ENCODE measurements at regions not wholly inside any gene's neighbourhood (a gene's known extent, or its start where the extent isn't known, plus 50 kb on each side); places are given as distances from the start of the nearest gene placed in this dataset.

- DNase-seq (ENCODE audit: low read depth in 6 of 9, low spot score in 9 of 9), result no peak
- H3K27me3 ChIP-seq (ENCODE audit: control insufficient read depth in 2 of 2, insufficient read depth in 1 of 2, low read length in 1 of 2), result no peaks in the 10 kb centered on the region
Measured at GRCh38 chr13:82747291-82747690, 1135.0 kb downstream of the SLITRK1 start.

GRCh38 chr13:82740442-82740841 lies 1141.8 kb downstream of the SLITRK1 start:
- Histone ChIP-seq H3K4me1 (ENCODE audit: control insufficient read depth in 2 of 2, insufficient read depth in 2 of 2, low read length in 2 of 2) (no peaks in the 10 kb centered on the region), H3K27ac (ENCODE audit: low read depth in 1 of 2, low read length in 1 of 2) (no peak overlapping the region), H3K27me3 (ENCODE audit: control insufficient read depth in 2 of 2, insufficient read depth in 1 of 2, low read length in 1 of 2) (no peaks in the 10 kb centered on the region), H3K9me3 (ENCODE audit: control insufficient read depth in 2 of 2, insufficient read depth in 1 of 2, low read length in 1 of 2) (peaks cover 0 to 10% of the 10 kb centered on the region in 2 donors), H3K4me3 (ENCODE audit: low read length in 2 of 2) (no peak overlapping the region), H3K36me3 (ENCODE audit: control insufficient read depth in 2 of 2, insufficient read depth in 2 of 2, low read length in 1 of 2) (no peaks in the 10 kb centered on the region)
- WGBS, result 93% methylated on average over 4 of the region's 4 CpGs
- no peak for DNase-seq (ENCODE audit: low read depth in 6 of 9, low spot score in 9 of 9)

More at GRCh38 chr13:82747291-82747690, 1135.0 kb downstream of the SLITRK1 start:
- no peaks in the 10 kb centered on the region for H3K4me1 ChIP-seq (ENCODE audit: control insufficient read depth in 2 of 2, insufficient read depth in 2 of 2, low read length in 2 of 2)
- no peak overlapping the region for H3K4me3 ChIP-seq (ENCODE audit: low read length in 2 of 2)
- H3K9me3 ChIP-seq (ENCODE audit: control insufficient read depth in 2 of 2, insufficient read depth in 1 of 2, low read length in 1 of 2), result no peaks in the 10 kb centered on the region
- no peak overlapping the region for H3K27ac ChIP-seq (ENCODE audit: low read depth in 1 of 2, low read length in 1 of 2)
- no peaks in the 10 kb centered on the region for H3K36me3 ChIP-seq (ENCODE audit: control insufficient read depth in 2 of 2, insufficient read depth in 2 of 2, low read length in 1 of 2)
- 74% methylated on average over 1 of the region's 1 CpG for WGBS

- DNase-seq (ENCODE audit: low read depth in 6 of 9, low spot score in 9 of 9), result no peak
- no peaks in the 10 kb centered on the region for H3K36me3 ChIP-seq (ENCODE audit: control insufficient read depth in 2 of 2, insufficient read depth in 2 of 2, low read length in 1 of 2)
- peaks cover 0 to 10% of the 10 kb centered on the region in 2 donors for H3K9me3 ChIP-seq (ENCODE audit: control insufficient read depth in 2 of 2, insufficient read depth in 1 of 2, low read length in 1 of 2)
- no peak overlapping the region for H3K4me3 ChIP-seq (ENCODE audit: low read length in 2 of 2)
- WGBS, result 96% methylated on average over 1 of the region's 1 CpG
- no peaks in the 10 kb centered on the region for H3K4me1 ChIP-seq (ENCODE audit: control insufficient read depth in 2 of 2, insufficient read depth in 2 of 2, low read length in 2 of 2)
- no peak overlapping the region for H3K27ac ChIP-seq (ENCODE audit: low read depth in 1 of 2, low read length in 1 of 2)
- H3K27me3 ChIP-seq (ENCODE audit: control insufficient read depth in 2 of 2, insufficient read depth in 1 of 2, low read length in 1 of 2), result no peaks in the 10 kb centered on the region
Measured at GRCh38 chr13:82739881-82740280, 1142.4 kb downstream of the SLITRK1 start.

DNA sequence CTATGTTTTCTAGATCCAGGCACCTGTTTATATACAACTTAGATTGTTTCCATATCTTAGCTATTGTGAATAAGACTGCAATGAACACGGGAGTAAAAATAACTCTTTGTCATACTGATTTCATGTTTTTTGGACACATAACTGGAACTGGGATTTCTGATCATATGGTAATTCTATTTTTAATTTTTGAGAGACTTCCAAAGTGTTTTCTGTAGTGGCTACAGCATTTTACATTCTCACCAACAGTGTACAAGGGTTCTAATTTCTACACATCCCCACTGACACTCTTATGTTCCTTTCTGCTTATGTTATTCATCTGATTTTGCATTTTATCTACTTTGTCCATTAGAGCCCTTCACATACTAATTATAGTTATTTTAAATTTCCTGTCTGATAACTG lies 1152.9 kb downstream of the SLITRK1 start:
- 97% methylated on average over 1 of the region's 1 CpG for WGBS
- Histone ChIP-seq H3K27me3 (ENCODE audit: control insufficient read depth in 2 of 2, insufficient read depth in 1 of 2, low read length in 1 of 2) (no peaks in the 10 kb centered on the region), H3K36me3 (ENCODE audit: control insufficient read depth in 2 of 2, insufficient read depth in 2 of 2, low read length in 1 of 2) (no peaks in the 10 kb centered on the region), H3K9me3 (ENCODE audit: control insufficient read depth in 2 of 2, insufficient read depth in 1 of 2, low read length in 1 of 2) (no peaks in the 10 kb centered on the region), H3K4me3 (ENCODE audit: low read length in 2 of 2) (no peak overlapping the region), H3K27ac (ENCODE audit: low read depth in 1 of 2, low read length in 1 of 2) (no peak overlapping the region), H3K4me1 (ENCODE audit: control insufficient read depth in 2 of 2, insufficient read depth in 2 of 2, low read length in 2 of 2) (no peaks in the 10 kb centered on the region)
- DNase-seq (ENCODE audit: low read depth in 6 of 9, low spot score in 9 of 9), result no peak

GRCh38 chr13:82720986-82721385 lies 1161.3 kb downstream of the SLITRK1 start:
- no peak overlapping the region for H3K4me3 ChIP-seq (ENCODE audit: low read length in 2 of 2)

DNA sequence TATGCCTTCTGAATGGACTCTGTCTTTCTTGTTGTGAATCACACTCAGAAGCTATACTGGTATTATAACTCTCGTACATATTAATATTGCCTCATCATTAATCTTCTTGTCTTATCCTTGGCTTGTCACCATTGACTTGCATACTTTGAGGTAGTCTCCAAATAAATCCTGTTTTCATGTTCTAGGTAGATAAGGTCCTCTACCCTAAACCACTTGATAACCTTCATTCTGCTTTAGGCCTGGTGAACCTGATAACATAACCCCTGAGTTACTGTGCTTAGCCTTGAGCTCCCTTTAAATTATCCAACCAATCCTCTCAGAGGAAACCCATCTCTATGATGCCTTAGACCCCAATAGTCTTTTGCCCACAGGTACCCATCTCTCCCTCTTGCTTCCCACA lies 1162.3 kb downstream of the SLITRK1 start:
- Histone ChIP-seq H3K27me3 (ENCODE audit: control insufficient read depth in 2 of 2, insufficient read depth in 1 of 2, low read length in 1 of 2) (no peaks in the 10 kb centered on the region), H3K4me3 (ENCODE audit: low read length in 2 of 2) (no peak overlapping the region), H3K4me1 (ENCODE audit: control insufficient read depth in 2 of 2, insufficient read depth in 2 of 2, low read length in 2 of 2) (no peaks in the 10 kb centered on the region), H3K9me3 (ENCODE audit: control insufficient read depth in 2 of 2, insufficient read depth in 1 of 2, low read length in 1 of 2) (no peaks in the 10 kb centered on the region), H3K36me3 (ENCODE audit: control insufficient read depth in 2 of 2, insufficient read depth in 2 of 2, low read length in 1 of 2) (no peaks in the 10 kb centered on the region), H3K27ac (ENCODE audit: low read depth in 1 of 2, low read length in 1 of 2) (no peak overlapping the region)
- 93% methylated on average over 1 of the region's 1 CpG for WGBS
- DNase-seq (ENCODE audit: low read depth in 6 of 9, low spot score in 9 of 9), result no peak

More at GRCh38 chr13:82720986-82721385, 1161.3 kb downstream of the SLITRK1 start:
- no peaks in the 10 kb centered on the region for H3K4me1 ChIP-seq (ENCODE audit: control insufficient read depth in 2 of 2, insufficient read depth in 2 of 2, low read length in 2 of 2)
- no peak overlapping the region for H3K27ac ChIP-seq (ENCODE audit: low read depth in 1 of 2, low read length in 1 of 2)
- no peaks in the 10 kb centered on the region for H3K36me3 ChIP-seq (ENCODE audit: control insufficient read depth in 2 of 2, insufficient read depth in 2 of 2, low read length in 1 of 2)
- no peaks in the 10 kb centered on the region for H3K9me3 ChIP-seq (ENCODE audit: control insufficient read depth in 2 of 2, insufficient read depth in 1 of 2, low read length in 1 of 2)
- 75% methylated on average over 2 of the region's 2 CpGs for WGBS
- no peaks in the 10 kb centered on the region for H3K27me3 ChIP-seq (ENCODE audit: control insufficient read depth in 2 of 2, insufficient read depth in 1 of 2, low read length in 1 of 2)
- DNase-seq (ENCODE audit: low read depth in 6 of 9, low spot score in 9 of 9), result no peak

DNA sequence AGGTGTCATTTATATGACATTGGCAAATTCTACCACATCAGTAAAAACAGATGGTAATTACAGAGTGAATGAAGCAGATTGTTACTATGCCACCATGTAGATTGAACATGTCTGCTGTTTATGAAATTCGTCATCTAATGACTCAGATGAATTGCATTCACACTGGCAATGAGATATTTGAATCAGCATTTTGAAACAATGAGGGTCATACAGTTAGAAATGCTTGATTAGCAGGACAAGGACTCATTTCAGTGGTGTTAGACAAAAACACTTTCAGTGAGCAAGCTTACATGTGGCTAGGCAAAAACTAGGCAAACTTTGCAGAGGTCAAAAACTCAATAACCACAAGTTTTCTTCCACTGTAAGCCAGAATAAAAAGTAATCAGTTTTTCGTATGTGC lies 1165.0 kb downstream of the SLITRK1 start:
- Histone ChIP-seq H3K27me3 (ENCODE audit: control insufficient read depth in 2 of 2, insufficient read depth in 1 of 2, low read length in 1 of 2) (no peaks in the 10 kb centered on the region), H3K27ac (ENCODE audit: low read depth in 1 of 2, low read length in 1 of 2) (no peak overlapping the region), H3K4me3 (ENCODE audit: low read length in 2 of 2) (no peak overlapping the region), H3K4me1 (ENCODE audit: control insufficient read depth in 2 of 2, insufficient read depth in 2 of 2, low read length in 2 of 2) (no peaks in the 10 kb centered on the region), H3K36me3 (ENCODE audit: control insufficient read depth in 2 of 2, insufficient read depth in 2 of 2, low read length in 1 of 2) (no peaks in the 10 kb centered on the region), H3K9me3 (ENCODE audit: control insufficient read depth in 2 of 2, insufficient read depth in 1 of 2, low read length in 1 of 2) (no peaks in the 10 kb centered on the region)
- DNase-seq (ENCODE audit: low read depth in 6 of 9, low spot score in 9 of 9), result no peak
- 93% methylated on average over 2 of the region's 2 CpGs for WGBS

DNA sequence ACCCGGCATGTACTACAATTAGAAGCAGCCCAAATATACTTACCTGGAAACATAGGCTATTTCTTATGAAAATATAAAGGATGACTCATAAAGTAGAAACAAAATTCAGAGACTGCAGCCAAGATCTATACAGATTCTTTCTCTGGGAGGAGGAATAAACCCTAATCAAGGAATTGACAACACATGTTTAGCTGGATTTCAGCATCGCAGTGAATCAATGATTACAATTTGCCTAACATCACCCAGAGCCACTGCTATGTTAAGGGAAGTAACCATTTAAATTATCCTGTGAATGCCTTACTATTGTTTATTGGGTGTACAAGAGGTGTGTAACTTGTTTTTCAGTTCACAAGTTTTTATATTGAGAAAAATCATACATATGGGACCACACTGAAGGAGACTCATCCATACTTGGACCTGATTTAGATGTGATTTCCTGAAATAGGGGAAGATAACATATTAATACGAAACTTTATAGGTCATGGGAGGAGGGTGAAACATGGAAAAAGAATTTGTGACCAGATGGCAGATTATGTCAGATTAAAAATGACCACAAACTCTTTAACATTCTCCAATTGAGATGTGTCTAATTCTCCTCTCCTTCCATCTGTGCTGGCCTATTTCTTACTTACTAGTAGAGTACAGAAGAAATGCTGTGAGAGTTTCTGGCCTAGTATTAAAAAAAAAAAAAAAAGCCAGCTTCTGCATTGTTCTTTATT lies 1168.4 kb downstream of the SLITRK1 start:
- no peaks in the 10 kb centered on the region for H3K4me1 ChIP-seq (ENCODE audit: control insufficient read depth in 2 of 2, insufficient read depth in 2 of 2, low read length in 2 of 2)
- WGBS, result 92% methylated on average over 3 of the region's 3 CpGs
- no peak overlapping the region for H3K27ac ChIP-seq (ENCODE audit: low read depth in 1 of 2, low read length in 1 of 2)
- no peaks in the 10 kb centered on the region for H3K9me3 ChIP-seq (ENCODE audit: control insufficient read depth in 2 of 2, insufficient read depth in 1 of 2, low read length in 1 of 2)
- H3K4me3 ChIP-seq (ENCODE audit: low read length in 2 of 2), result no peak overlapping the region
- H3K27me3 ChIP-seq (ENCODE audit: control insufficient read depth in 2 of 2, insufficient read depth in 1 of 2, low read length in 1 of 2), result no peaks in the 10 kb centered on the region
- no peak for DNase-seq (ENCODE audit: low read depth in 6 of 9, low spot score in 9 of 9)
- no peaks in the 10 kb centered on the region for H3K36me3 ChIP-seq (ENCODE audit: control insufficient read depth in 2 of 2, insufficient read depth in 2 of 2, low read length in 1 of 2)

DNA sequence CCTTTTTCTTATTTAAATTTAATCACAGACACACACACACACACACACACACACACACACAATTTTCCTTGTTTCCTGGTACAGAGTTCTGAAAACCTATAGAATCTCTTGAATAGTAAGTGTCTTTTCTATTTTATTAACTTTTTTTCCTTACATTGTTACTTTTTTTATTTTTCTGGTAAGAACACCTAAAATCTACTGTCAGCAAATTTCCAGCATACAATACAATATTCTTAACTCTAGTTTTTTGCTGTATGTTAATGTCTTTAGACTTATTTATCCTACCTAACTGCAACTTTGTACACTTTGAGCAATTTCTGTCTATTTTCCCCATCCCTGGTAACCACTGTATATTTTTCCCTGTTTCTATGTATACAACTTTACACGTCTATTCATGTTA lies 1179.8 kb downstream of the SLITRK1 start:
- H3K27me3 ChIP-seq (ENCODE audit: control insufficient read depth in 2 of 2, insufficient read depth in 1 of 2, low read length in 1 of 2), result no peaks in the 10 kb centered on the region
- no peak overlapping the region for H3K27ac ChIP-seq (ENCODE audit: low read depth in 1 of 2, low read length in 1 of 2)
- no peak for DNase-seq (ENCODE audit: low read depth in 6 of 9, low spot score in 9 of 9)
- no peaks in the 10 kb centered on the region for H3K36me3 ChIP-seq (ENCODE audit: control insufficient read depth in 2 of 2, insufficient read depth in 2 of 2, low read length in 1 of 2)
- no peaks in the 10 kb centered on the region for H3K4me1 ChIP-seq (ENCODE audit: control insufficient read depth in 2 of 2, insufficient read depth in 2 of 2, low read length in 2 of 2)
- H3K9me3 ChIP-seq (ENCODE audit: control insufficient read depth in 2 of 2, insufficient read depth in 1 of 2, low read length in 1 of 2), result no peaks in the 10 kb centered on the region
- no peak overlapping the region for H3K4me3 ChIP-seq (ENCODE audit: low read length in 2 of 2)
- WGBS, result 93% methylated on average over 1 of the region's 1 CpG

All from thymus (tissue), 11 donors.